SHP77 treated with DMSO at 0.1 percent for 48 hours (cell line): ENCODE measurements at regions not wholly inside any gene's neighbourhood (a gene's known extent, or its start where the extent isn't known, plus 50 kb on each side); places are given as distances from the start of the nearest gene placed in this dataset.
"Not testable (repeated sequence)": the region's sequence is repeated elsewhere in the genome, so short reads cannot be mapped to it uniquely, and the experiment has no call there.

ENCODE experiments used
- DNase-seq: peaks from one replicate; lab custom pipeline; 2025; lab: John Stamatoyannopoulos, UW

DNA sequence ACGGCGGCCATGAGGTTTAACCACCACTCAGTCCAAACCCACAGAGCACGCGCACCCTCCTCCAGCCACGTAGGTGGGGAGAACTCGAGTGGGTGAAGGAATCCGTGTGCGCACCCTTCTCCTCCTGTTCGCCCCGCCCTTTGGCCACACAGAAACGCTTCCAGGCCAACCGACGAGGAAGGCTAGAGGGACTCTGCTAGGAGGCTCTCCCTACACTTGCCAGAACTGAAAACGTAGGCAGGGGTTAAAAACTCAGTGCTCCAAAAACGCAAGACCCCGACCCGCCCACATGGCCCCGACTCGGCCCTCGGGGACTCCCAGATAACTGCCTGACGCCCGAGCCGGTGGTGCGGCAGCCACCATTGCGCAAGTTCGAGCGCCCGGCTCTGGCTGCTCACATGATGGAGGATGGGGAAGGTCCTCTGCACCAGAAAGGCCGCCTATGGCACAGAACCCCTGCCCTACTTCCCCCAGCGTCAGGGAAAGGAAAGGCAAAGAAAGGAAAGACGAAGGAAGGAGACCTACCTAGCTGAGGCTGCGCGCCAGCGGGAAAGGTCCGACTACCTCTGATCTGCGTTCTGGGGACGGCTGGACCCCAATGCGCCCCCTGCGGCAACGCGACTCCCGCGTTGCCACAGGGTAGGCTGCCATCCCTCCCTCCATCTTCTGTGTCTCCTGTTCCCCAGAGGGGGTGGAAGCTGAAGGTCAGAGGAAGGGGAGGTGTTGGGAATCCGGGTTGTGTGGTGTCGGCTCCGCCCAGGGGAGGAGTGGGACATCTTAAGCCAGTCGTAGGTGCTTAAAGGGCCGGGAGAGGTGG lies 201.9 kb upstream of the AGTR2 start:
- peak; percentile 5 for DNase-seq

DNA sequence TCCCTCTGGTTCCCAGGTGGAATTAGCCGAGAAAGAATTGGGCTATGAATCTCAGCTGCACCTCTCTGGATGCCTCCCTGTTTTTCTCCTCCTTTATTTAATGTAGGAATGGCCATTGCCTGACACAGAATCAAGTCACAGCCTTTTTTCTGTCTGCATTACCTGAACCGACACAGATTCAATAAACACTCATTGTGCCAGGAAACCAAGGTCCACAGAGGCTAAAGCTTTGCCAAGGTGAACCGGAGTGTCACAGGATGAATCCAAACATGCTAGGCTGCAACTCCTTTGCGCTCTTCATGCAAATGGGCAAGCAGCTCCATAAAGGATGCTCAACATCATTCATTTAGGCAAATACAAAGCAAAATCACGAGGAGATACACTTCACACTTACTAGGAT lies 199.8 kb upstream of the AGTR2 start:
- DNase-seq, result no peak

GRCh38 chrX:115972717-115973116 lies 197.8 kb upstream of the AGTR2 start:
- DNase-seq, result no peak

- no peak for DNase-seq
These were observed 192.5 kb upstream of the AGTR2 start for GRCh38 chrX:115978068-115978467.

- DNase-seq, result not testable (repeated sequence)
These were observed 187.4 kb upstream of the AGTR2 start for GRCh38 chrX:115983148-115983547.

GRCh38 chrX:115987464-115987863 lies 183.1 kb upstream of the AGTR2 start:
- not testable (repeated sequence) for DNase-seq

GRCh38 chrX:115988825-115989224 lies 181.7 kb upstream of the AGTR2 start:
- DNase-seq, result no peak

GRCh38 chrX:115989686-115990085 lies 180.9 kb upstream of the AGTR2 start:
- DNase-seq, result no peak

DNA sequence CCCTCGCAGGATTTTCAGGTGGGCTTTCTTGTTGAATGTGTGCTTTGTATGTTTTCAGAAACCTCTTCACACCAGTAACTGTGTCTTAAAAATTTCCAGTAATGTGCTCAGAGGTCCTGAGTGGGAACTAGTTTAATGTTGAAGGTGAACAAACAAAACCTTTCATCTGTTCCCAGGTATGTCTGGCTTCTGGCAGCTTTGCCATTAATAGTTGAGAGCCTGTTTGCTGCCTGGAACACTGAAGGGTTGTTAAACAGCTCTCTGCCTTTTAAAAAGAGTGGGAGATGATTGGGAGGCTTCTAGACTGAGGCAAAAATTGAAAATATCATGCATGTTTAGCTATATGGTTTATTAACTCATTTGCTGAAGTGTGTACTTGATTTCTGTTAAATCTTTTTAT lies 161.2 kb upstream of the AGTR2 start:
- DNase-seq, result no peak

DNA sequence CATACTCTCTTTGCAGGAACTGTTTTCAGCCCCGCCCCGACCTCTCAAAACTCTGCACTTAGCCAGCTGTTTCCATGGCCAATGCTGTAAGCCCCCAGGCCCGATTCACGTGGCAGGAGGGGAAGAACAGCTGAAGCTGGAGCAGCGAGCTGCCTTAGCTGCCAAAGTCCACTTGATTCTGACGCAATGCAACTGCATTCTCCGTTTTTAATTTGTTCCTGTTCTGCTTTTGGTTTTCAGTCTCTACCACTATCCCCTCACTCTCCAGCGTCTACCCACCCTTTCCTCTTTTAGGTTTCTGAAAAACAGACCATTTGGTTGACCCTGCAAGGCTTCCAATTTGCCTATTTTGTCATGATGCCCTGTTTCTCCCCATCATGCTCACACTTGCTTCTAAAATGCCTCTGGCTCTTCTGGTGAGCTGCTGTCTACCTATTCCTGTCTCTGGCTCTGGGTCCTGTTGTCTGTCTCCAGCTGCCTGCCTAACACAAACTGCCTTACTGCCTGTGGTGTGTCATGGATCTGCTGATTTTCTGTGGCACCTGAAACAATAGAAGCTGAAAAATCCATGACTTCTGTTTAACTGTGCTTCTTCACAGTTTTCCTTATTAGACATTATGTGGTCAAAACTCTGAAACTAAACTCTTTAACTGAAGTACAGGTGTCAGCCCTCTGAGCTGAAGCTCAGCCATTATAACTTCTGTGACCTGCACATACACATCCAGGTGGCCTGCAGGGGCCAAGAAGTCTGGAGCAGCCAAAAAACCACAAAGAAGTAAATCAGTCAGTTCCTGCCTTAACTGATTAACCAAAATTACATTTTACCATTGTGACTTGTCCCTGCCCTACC lies 160.5 kb upstream of the AGTR2 start:
- DNase-seq, result no peak

DNA sequence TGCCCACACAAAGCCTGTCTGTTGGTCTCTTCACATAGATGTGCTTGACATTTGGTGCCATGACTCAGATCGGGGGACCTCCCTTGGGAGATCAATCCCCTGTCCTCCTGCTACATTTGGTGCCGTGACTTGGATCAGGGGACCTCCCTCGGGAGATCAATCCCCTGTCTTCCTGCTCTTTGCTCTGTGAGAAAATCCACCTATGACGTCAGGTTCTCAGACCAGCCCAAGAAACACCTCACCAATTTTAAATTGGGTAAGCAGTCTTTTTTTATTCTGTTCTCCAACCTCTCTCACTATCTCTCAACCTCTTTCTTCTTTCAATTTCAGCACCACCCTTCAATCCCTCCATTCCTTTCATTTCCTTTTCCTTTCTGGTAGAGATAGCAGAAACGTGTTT lies 159.6 kb upstream of the AGTR2 start:
- no peak for DNase-seq

GRCh38 chrX:116031331-116031730 lies 139.2 kb upstream of the AGTR2 start:
- DNase-seq, result no peak
